ENCODE measurements at regions not wholly inside any gene's neighbourhood (a gene's known extent, or its start where the extent isn't known, plus 50 kb on each side); places are given as distances from the start of the nearest gene placed in this dataset.

DNA sequence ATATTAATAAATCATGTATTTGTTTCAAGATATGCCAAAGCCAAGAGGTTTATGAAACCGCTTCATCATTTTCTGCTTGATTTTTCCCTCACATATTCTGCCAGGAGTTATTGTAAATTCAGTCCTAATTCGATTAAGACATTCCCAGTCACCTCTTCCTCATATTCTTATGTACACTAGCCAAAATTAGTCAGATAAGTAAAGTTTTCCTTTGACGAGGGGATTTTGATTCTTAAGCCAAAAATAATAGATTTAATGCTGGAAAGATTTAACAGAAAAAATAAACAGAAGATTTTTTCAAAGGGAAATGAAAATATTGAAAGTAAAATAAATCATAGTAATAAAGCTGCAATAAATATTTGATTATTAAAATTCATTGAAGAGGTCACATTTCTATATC lies 51.0 kb upstream of the VEGFC start:
- DNase-seq: no peak

DNA sequence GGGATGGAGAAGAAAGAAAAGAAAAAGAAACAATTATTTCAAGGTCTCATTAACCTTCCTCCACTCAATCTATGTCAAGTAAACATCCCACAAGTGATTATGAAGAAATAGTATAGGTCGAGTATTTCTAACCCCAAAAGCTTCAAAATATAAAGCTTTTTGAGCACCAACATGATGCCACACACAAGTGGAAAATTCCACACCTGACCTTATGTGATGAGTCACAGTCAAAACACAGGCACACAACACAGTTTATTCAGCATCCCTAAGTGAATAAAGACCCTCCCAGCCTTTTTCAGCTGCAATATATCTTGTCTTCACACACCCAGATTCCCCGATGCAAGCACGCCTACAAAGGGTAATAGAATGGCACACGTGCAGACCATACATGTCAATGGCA lies 51.7 kb upstream of the VEGFC start:
- no peak for DNase-seq

DNA sequence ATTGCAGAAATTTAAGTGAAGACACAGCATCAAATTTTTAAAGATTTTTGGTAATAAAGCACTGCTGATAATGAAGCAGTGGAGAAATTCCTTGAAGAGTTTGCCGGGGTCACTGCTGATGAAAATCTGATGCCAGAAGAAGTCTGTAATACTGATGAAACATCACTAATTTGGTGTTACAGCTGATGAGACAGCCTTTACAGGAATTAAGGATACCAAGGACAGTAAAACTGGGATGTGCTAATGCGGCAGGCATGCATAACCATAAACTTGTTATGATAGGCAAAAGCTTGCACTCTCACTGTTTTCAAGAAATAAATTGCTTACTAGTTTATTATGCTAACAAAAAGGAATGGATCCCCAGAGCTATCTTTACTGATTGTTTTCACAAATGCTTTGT lies 52.9 kb upstream of the VEGFC start:
- DNase-seq: no peak

DNA sequence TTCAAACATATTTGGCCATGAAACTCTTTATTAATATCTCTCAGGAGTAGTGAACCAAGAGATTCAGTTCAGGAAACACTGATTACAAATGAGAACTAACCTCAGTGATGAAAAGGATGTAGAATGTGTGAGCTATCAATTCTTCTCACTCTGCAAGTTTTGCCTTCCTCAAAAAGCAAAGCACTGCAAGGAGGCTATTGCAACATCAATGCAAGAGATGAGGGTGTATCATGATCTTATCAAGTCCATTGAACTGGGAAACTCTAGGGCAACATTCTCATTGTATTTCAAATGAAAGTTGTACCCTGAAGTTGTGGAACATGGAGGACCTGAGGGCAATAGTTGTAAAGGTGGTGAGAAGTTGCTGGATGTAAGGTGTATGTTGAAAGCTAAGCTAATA lies 56.4 kb upstream of the VEGFC start:
- DNase-seq: no peak

DNA sequence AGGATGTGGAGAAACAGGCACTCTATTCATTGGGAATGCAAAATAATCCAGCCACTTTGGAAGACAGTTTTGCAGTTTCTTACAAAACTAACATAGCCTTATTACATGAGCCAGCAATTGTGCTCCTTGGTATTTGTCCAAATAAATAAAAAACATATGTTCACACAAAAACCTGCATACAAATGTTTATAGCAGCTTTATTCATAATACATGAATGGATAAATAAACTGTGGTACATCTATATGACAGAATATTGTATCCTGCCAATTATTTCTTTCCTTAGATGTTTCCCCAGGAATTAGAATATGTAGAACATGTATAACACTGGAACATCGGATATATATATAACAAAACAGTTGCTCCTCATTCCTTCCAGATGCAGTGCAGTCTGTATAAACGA lies 57.7 kb upstream of the VEGFC start:
- DNase-seq: no peak

DNA sequence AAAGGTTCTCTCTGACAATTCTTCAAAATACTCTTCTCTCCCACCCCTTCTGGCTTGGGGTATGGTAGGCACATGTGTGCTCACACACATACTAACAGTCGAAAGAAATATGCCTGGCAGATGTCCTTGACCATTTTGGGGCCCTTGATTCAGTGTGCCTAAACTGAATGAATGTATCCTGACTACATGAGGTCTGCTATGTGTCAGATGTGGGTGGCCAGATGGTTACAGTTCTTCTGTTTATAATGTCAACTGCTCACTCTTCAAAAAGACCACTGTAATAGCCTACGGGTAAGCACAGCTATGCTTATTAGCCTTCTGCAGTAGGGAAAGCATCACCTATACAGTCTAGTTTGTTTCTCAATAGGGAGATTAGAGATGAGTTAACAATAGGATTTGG lies 63.7 kb upstream of the VEGFC start:
- DNase-seq: no peak

DNA sequence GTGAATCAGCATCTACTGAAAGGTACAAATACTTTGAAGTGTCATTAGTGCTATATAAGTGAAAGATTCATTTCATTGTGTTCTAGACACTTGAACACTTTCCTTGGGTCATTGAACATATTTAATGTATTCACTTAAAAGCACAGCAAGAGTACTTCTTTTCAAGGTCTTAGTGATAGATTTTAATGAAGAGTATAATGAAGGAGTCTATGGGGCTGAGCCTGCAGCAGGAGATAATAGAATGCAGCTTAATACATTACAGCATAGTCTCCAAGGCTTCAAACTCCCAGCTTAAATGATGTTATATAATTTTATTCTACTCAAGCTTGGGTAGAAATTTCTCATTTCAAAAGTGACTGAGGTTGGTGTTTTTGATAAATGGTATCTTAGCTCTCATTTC lies 66.1 kb upstream of the VEGFC start:
- no peak for DNase-seq

DNA sequence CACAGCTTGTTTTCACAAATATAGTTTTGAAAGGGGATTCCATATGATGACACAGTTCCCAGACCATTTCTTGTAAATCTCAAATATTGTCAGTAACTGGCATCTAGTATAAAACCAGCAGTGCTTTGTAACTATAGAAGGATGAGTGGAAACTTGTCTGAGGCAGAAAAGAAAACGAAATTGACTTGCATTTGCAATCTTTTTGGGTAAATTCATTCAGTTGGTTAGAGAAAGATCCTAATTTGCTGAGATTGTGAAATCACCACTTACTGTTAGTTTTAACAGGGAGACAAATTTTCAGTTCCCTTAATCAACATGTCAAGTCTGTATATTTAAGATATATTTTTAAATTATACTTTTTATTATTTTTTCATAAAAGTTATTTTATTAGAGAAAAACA lies 71.5 kb upstream of the VEGFC start:
- DNase-seq: no peak

DNA sequence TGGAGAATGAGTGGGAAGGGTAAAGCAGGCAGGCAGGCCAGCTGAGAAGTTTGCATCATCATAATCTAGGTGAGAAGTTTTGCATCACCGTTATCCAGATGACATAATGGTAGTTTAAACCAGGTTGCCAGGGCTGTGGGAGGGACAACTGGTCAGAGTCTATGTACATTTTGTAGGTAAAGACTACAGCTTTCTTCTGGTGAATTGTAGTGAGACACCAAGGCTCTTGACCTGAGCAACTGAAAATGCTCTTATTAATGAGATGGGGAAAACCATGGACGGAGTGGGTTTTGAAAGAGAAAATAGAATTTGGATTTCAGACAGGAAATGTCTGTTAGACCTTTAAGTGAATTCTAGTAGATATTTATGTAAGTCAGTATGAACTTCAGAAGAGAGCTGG lies 76.0 kb upstream of the VEGFC start:
- DNase-seq: no peak

DNA sequence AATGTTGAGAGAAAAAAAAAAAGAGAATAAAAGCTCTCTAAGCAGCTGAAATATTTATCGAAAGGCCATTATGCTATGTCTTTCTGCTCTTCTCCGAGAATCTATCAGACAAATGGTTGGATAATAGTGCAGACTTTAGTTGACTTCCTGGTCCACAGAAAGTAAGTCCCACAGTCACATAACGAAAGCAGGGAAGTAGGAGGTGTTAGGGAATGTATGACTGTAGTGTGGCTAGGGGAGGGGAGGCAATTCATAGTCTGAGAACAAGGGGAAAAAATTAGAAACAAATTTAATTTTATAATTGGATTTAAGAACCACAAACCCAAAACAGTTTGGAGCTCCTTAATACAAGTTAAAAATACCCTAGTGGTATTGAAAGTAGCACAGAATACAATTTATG lies 79.7 kb upstream of the VEGFC start:
- DNase-seq: no peak

DNA sequence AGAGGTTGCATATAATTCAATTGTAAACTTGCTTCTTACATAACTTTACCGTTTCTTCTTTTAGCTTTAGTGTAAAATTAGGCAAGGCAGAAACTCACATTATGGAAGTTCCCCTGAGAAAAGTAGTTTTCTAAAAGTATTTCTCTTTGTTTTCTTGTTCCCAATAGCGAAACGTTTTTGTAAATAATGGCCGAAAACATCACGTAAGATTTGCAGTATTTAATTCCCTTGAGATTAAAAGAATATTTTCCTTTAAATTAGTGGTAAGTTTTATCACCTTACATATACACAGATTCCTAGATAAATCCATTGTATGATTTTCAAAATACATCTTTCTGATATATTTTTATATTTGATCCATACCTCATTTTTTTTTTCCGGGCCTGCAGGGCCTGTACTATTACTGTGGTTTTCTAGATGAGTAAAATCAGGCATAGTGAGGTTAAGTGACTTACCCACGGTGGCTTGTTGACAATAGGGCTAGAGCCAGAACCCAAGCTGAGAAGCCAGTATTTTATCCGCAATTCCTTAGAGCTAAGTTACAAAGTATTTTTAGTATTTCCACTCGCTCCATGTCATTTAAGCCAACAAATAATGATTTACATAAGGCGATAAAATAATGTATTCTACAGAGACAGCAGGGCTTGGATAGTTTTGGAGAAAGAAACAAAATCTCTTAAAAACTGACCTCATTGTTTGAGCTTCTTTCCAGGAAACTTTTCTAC lies 82.2 kb upstream of the VEGFC start:
- DNase-seq: no peak

DNA sequence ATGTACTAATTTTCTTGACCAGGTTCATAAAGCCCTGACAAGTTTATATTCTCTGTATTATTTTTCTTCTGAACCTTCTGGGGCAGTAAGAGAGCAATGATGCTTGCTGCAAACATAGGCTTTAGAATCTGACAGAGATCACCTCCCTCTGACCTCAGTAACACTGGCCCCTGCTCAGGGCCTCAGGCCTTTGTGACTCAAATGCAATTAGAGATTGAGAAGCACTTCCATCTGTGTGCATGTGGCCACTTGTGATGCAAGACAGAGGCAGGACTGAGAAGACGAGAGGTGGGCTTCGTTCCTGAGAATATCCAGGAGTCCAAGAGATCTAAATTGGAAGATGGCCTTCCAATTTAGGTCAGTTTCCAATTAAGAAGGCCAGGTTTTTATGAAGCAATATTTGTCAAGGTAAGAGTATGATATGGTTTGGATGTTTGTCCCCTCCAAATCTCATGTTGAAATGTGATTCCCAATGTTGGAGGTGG lies 82.8 kb upstream of the VEGFC start:
- DNase-seq: no peak

DNA sequence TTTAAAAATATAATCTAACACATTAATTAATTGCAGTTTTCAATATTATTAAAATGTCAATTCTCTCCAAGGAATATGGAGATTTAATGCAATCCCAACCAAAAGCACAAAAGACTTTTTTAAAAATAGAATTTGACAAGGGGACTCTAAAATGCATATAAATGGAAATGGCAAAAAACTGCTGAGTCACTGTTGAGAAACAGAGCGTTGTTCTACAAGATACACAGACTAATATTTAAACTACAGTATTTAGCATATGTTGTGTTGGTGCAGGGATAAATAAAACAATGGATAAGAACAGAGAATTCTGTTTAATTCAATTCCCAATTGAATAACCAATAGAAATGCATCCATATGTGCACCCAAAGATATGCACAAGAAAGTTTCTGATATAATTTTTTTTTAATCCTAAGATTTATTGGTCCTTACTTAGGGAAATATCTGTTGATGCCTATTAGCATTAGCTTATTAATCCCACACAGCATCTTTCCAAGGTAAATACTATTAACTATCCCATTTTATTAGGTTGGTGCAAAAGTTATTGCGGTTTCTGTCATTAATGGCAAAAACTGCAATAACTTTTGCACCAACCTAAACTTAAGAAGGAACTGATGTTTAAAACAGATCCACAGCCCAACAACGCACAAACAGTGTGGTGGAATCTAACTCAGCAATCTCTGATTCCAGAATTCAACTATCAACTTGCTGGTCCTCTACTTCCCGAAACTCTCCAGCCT lies 86.8 kb upstream of the VEGFC start:
- no peak for DNase-seq

DNA sequence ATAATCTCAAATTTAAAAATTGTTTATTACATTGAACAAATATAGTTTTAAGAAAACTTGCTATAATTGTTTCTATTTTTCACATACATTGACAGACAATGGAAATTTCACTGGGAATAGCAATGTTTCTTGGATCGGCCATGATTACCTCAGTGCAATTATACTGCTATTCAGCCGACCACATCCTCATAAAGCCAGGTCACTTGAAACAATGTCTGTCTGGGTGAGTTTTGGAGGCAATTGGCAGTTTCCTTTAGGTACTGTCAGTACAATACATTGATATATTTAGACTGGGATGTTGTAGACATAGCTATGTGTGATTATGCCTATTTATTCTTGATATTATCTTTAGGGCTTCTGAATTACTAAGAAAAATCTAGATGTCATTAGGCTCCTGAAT lies 89.5 kb upstream of the VEGFC start:
- DNase-seq: no peak

DNA sequence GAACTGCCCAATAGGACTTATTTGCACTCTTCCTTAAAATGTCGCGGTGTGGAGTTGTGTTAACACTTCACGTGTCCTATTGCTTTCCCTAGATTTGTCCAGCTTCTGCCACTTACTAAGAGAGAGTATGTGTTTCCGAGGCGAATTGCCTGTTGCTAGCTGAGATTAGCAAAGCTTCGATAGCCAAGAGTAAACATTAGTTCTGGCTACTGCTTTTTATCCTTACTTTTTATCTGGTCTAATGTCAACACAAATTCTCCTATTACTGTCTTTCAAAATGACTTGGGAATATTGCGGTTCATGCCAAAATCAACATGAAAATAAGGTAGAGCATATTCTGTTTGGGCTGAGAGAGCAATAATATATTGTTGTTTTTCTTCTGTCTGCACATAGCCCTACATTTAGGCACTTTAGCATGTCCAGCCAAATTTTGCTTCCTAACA lies 90.4 kb upstream of the VEGFC start:
- no peak for DNase-seq

DNA sequence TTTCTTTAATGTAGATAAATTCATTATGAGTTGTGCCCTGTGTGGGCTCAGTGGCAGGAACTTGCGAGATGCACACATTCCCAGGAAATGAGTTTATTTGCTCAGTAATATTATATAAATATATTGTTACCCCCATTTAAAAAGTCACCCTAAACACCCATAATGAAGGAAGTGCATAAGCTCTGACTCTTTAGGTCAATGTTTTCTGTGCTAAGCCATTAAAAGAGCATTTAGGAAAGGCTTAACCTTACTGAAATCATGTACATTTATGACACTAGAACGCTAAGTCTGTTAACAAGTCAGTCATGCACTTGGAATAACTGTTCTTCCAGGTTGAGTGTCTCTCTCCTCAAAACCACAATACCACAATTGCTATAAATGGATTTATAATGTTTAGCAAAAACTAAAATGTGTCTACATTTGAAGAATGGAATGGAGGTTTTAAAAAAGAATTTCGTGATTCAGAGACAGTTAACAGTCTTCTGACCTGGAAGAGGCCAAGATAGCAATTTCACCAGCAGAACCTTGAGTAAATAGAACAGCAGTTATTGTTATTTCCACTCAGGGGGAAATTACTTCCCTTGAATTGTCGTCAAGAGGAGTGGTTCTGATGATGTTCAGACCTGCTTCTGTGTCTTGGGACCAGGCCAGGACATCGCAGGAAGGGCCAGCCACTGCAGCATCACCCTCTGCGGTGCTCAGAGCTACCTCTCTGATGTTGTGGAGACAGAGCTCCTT lies 91.1 kb upstream of the VEGFC start:
- no peak for DNase-seq

DNA sequence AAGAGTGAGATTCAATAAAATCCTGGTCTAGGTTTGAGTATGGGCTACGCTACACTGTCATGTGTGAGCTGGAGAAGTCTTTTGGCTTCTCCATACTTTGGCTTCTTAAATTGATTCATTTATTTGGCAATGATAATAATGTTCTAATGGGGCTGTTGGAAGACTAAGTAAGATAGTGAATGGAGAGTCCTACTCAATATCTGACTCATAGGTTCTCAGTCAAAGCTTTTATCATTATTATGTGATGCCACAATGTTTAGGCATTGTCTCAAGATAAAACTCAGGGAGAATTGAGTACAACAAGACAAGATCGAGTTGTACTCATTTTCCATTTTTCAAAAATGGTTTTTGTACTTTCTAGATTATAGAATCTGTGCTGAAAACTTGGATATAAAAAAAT lies 92.5 kb upstream of the VEGFC start:
- DNase-seq: no peak

DNA sequence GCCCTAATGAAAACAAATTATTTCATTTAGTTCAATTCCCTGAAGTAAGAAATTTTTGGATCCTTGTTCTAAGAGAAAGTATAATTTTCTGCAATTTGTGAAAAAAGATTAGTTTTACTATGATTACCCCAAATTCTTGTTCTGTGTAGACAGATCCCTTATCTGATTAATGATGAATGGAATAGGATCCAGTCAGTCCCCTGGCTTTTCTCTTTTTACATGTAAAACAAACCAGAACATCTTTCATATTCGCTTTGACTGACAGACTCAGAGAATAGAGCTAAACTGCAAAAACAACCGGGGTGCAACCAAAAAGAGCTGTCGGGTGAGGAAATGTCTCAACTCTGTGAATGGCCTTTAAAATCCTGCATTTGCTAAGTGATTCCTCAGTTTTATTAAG lies 93.4 kb upstream of the VEGFC start:
- no peak for DNase-seq

DNA sequence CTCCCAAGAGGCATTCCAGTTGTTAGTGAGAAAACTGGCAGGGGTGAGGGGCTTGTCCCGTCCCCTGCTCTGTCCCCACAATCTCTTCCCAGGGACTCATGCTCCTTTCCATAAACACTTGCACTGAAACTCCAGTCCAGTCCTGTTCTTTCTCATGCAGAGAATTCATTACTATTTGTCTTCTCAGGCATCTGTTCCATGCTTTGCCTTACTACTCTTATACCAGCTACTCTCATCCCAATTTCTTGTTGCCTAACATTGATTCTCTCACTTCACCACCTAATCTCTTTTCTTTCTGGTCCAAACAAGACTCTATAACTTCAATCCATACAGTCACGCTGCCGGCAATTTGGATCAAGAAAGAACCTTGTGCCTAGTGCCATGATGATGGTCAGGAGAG lies 97.1 kb upstream of the VEGFC start:
- no peak for DNase-seq

DNA sequence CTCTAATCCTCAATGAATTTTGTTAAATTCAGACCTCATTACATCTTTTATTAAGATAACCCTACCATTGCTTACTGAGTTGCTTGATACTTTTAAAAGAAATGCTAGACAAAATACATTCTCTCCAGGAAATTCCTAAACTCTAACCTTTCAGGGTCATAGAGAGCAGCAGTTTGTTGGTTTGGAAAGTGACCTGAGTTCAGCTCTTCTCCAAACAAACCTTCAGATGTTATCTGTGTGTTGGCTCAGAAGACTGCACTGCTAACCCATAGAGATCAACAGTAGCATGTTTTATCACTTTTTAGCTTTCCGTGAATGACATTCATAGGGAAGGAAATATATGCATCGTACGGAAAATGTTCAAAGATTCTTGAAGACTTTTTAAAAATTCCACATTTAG lies 101.8 kb upstream of the VEGFC start:
- no peak for DNase-seq

DNA sequence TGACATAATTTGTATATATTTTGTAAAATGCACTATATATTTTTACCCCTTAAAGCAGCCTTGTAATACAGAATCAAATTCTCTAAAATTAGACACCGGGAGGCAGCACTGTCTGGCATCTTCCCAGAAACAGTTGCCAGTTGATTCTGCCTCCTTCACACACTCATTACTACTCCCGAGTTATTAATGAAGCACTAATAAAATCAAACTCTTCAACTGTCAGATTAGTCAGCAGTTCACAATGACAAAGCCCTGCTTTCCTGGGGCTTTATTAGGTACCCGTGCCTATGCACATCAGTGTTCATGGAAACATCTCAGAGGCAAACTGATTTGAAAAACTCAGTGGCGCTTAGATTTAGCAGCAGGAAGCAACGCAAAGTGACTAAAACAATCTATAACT lies 103.5 kb upstream of the VEGFC start:
- DNase-seq: no peak

DNA sequence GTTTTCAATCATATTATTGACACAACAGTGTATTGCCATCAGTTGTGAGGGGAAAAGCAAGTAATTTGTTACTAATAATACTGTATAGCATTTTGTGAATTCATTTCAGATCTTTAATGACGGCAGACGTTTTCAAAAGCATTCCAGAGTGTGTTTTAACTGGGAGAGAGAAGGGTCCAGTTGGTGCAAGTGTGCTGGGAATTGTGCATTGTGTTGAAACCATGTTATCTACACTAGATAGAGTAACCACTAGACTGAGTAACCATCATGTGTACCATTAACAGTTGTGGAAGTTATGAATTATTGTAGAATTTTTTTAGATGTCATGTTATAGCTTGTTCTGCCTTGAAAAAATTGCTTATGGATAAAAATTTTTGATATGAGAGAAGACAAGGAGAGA lies 104.5 kb upstream of the VEGFC start:
- no peak for DNase-seq

DNA sequence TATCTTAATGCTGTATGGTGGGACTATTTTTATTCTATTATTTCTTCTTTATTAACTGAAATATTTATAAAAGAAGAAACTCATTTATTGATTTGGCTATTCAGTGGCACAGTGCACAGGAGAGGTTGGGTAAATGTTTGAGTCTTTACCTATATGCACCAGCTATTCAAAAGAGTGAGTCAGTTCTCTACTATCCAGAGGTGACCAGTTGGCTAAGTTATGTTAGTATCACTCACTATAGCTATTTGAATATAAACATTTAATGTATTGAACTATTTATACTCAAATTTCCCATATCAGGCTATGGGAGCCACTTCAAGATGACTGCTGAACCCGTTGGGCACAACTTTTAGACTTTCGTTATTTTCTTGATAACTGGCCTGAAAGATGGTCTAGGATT lies 106.1 kb upstream of the VEGFC start:
- DNase-seq: no peak

DNA sequence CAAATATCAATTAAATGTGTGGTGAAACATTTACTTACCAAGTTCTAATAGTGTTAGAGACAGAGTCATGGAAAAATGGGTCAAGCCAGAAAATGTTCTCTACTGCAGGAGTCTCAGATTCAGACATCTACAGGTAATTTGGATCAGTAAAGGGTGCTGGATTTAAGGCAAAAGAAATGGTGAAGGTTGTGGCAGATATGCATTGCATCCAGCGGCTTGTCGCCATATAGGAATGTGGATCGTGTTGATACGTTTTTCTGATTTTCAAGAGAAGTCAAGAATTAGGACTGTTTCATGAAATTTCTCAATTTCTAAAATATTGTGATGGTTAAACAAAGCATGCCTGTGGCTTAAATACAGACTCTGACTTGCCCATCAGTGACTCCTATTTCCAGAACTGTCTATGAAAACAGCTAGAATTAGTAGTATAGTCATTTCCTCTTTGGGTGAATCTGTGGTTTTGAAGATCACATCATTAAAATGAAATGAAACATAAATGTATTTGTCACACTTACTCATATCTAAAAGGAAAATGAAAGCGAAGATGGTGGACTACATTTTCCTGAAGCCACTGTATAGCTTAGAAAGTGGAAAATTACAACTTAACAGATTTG lies 110.1 kb upstream of the VEGFC start:
- peak; percentile 27 to 40 for DNase-seq

All from inflammatory macrophage treated with lipopolysaccharide for 1 hour (primary cell).